ENCODE measurements at regions not wholly inside any gene's neighbourhood (a gene's known extent, or its start where the extent isn't known, plus 50 kb on each side); places are given as distances from the start of the nearest gene placed in this dataset.

DNA sequence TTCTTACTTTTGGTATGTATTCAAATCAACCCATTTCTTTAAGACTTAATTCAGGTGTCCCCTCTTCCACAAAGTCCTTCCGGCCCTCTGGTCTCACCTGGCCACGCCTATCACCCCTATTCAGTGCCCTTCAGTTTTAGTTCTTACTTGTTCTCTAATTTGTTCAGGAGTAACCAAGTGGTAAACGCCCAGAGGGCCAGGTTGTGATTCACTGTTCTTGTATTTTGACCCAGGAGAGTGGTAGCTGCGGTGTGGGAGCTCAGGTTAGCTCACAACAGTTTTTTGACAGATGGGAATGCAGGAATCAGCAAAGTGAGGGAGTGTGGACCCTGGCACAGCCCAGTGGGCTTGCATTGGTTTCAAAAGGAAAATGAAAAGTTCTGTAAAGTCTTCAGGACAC, 81.7 kb upstream of the RIPOR2 start:
- CTCF ChIA-PET, result interaction anchor here (0.6 to 1.5 kb wide), 17 partner anchors 10 to 585 kb away, joined by 3 to 11 read pairs (median 4); partner anchors contain the start of gene ARMH2
- DNase-seq (ENCODE audit: extremely low spot score), result no peak
- TF ChIP-seq NFRKB (IDR thresholded peaks at IDR 0.05) (no peak), FOXM1 (IDR thresholded peaks at IDR 0.05; ENCODE audit: borderline replicate concordance) (no peak), TARDBP (IDR thresholded peaks at IDR 0.05) (no peak), ARNT (IDR thresholded peaks at IDR 0.05) (no peak), ZNF384 (IDR thresholded peaks at IDR 0.05) (no peak), HDGF (IDR thresholded peaks at IDR 0.05; ENCODE audit: borderline replicate concordance) (no peak), ELF4 (IDR thresholded peaks at IDR 0.05) (no peak), SP1 (IDR thresholded peaks at IDR 0.05) (no peak), BHLHE40 (IDR thresholded peaks at IDR 0.05; ENCODE audit: borderline replicate concordance) (no peak), FOXK2 (IDR thresholded peaks at IDR 0.05) (no peak), SUZ12 (IDR thresholded peaks at IDR 0.05) (no peak)
- TF ChIP-seq, protein P1, sequence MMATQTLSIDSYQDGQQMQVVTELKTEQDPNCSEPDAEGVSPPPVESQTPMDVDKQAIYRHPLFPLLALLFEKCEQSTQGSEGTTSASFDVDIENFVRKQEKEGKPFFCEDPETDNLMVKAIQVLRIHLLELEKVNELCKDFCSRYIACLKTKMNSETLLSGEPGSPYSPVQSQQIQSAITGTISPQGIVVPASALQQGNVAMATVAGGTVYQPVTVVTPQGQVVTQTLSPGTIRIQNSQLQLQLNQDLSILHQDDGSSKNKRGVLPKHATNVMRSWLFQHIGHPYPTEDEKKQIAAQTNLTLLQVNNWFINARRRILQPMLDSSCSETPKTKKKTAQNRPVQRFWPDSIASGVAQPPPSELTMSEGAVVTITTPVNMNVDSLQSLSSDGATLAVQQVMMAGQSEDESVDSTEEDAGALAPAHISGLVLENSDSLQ (IDR thresholded peaks at IDR 0.05), result no peak
- POLR2A ChIA-PET, result no interaction called here

DNA sequence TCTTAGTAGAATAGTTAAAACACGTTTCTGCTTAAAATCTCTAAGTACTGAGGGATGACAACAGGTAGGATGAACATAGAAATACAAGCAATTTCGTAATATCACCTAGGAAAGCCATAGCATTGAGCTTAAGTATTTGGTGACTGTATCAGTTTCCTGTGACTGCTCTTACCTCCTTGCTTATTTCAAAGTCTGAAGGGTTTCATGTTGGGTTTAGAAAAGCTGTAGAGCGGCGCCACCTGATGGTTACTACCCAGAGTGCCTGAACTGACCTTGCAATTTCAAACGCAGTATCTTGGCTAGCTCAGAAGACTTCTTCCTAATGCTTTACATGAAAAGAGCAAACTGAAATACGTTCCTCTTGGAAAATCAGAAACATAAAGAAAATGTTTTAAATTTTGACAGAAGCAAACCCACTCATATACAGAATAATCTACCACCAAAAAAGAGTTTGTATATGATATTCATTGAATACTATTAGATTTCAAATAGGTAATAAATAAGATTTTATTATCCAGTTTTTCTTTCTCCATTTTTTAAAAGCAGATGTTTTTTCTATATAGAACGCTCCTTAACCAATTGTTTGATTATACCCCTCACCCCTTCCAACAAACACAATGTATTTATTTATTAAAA, 82.3 kb upstream of the RIPOR2 start:
- ChIA-PET POLR2A (no interaction called here), CTCF (interaction anchor here (0.6 to 1.5 kb wide), 19 partner anchors 10 to 586 kb away, joined by 3 to 11 read pairs (median 4); partner anchors contain the start of gene ARMH2)
- DNase-seq (ENCODE audit: extremely low spot score), result no peak
- no peak for TF ChIP-seq SUZ12 (IDR thresholded peaks at IDR 0.05)
- no peak for TF ChIP-seq L3MBTL2 (conservative IDR thresholded peaks at IDR 0.05)
- TF ChIP-seq LEF1 (IDR thresholded peaks at IDR 0.05; ENCODE audit: borderline replicate concordance), result no peak
- TF ChIP-seq, protein P1 (IDR thresholded peaks at IDR 0.05), result no peak
- no peak for TF ChIP-seq TARDBP (IDR thresholded peaks at IDR 0.05)
- no peak for TF ChIP-seq ZNF384 (IDR thresholded peaks at IDR 0.05)
- TF ChIP-seq ARNT (IDR thresholded peaks at IDR 0.05), result no peak
- no peak for TF ChIP-seq FOXA1 (IDR thresholded peaks at IDR 0.05)
- TF ChIP-seq NFRKB (IDR thresholded peaks at IDR 0.05), result no peak
- no peak for TF ChIP-seq HDGF (IDR thresholded peaks at IDR 0.05; ENCODE audit: borderline replicate concordance)
- no peak for TF ChIP-seq SP1 (IDR thresholded peaks at IDR 0.05)
- no peak for TF ChIP-seq ELF4 (IDR thresholded peaks at IDR 0.05)
- no peak for TF ChIP-seq FOXK2 (IDR thresholded peaks at IDR 0.05)
- TF ChIP-seq BHLHE40 (IDR thresholded peaks at IDR 0.05; ENCODE audit: borderline replicate concordance), result no peak
- TF ChIP-seq FOXM1 (IDR thresholded peaks at IDR 0.05; ENCODE audit: borderline replicate concordance), result no peak
- TF ChIP-seq CTBP1 (IDR thresholded peaks at IDR 0.05; ENCODE audit: borderline replicate concordance), result no peak

DNA sequence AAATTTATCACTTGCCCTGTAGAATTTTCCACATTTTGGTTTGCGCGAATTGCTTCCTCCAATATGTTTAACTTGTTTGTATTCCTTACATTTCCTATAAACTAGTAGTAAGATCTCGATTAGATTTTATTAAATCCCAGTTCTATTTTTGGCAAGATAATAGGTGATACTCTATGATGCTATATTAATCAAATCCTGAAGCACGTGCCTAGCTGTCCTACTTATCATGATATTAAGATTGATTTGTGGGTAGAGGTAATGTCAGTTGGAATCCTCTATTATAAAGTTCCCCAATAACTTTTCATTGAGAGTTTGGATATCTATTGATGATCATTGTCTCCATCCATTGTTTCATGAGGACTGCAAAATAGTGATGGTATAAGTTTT, 82.8 kb upstream of the RIPOR2 start:
- ChIA-PET POLR2A (no interaction called here), CTCF (interaction anchor here (0.7 to 1.5 kb wide), 14 partner anchors 12 to 586 kb away, joined by 3 to 5 read pairs (median 4); partner anchors contain the start of gene ARMH2)
- no peak for DNase-seq (ENCODE audit: extremely low spot score)
- no peak for TF ChIP-seq SP1 (IDR thresholded peaks at IDR 0.05)
- no peak for TF ChIP-seq HDGF (IDR thresholded peaks at IDR 0.05; ENCODE audit: borderline replicate concordance)
- no peak for TF ChIP-seq ARNT (IDR thresholded peaks at IDR 0.05)
- TF ChIP-seq, protein P1 (IDR thresholded peaks at IDR 0.05), result no peak
- TF ChIP-seq FOXM1 (IDR thresholded peaks at IDR 0.05; ENCODE audit: borderline replicate concordance), result no peak
- TF ChIP-seq LEF1 (IDR thresholded peaks at IDR 0.05; ENCODE audit: borderline replicate concordance), result no peak
- TF ChIP-seq ELF4 (IDR thresholded peaks at IDR 0.05), result no peak

DNA sequence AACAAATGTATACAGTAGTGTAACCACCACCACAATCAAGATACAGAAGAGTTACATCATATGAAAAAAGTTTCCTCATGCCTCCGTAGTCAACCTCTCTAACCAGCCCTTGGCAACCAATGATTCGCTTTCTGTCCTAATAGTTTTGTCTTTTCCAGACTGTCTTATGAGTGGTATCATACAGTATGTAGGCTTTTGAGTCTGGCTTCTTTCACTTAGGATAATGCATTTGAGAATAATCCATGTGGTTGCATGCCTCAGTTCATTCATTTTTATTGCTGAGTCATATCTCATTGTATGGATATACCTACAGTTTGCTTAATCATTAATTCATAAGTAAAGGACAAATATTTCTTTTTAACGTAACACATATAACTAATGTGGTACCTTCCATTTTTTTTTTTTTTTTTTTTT, 86.4 kb upstream of the RIPOR2 start:
- CTCF ChIA-PET, result no interaction called here
- TF ChIP-seq ELF4 (IDR thresholded peaks at IDR 0.05) (no peak), L3MBTL2 (conservative IDR thresholded peaks at IDR 0.05) (no peak), ZNF384 (IDR thresholded peaks at IDR 0.05) (peak; percentile 69)
- DNase-seq (ENCODE audit: extremely low spot score), result no peak
- POLR2A ChIA-PET, result no interaction called here

DNA sequence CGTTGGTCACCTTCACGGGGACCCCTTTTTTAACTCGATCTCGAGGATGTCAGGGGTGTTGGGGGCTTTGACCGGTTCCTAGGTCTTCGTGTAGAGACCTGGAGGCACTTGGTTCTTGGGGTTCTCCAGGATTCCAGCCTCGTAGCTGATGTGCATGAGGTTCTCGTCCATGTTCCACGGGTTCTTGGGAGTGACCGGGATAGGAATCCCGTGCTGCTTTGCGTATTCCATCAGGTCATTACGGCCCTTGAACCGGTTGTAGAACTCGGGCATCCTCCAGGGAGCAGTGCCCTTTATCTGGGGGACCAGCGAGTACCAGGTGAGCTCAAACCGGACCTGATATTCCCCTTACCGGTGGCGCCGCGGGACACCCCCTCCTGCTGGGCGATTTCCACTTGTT, 88.0 kb upstream of the RIPOR2 start:
- TF ChIP-seq TARDBP (IDR thresholded peaks at IDR 0.05) (no peak), FOXA1 (IDR thresholded peaks at IDR 0.05) (no peak), ARNT (IDR thresholded peaks at IDR 0.05) (no peak), FOXM1 (IDR thresholded peaks at IDR 0.05; ENCODE audit: borderline replicate concordance) (no peak), BHLHE40 (IDR thresholded peaks at IDR 0.05; ENCODE audit: borderline replicate concordance) (no peak), ELF4 (IDR thresholded peaks at IDR 0.05) (no peak), FOXK2 (IDR thresholded peaks at IDR 0.05) (no peak), CTBP1 (IDR thresholded peaks at IDR 0.05; ENCODE audit: borderline replicate concordance) (no peak), SUZ12 (IDR thresholded peaks at IDR 0.05) (no peak), L3MBTL2 (conservative IDR thresholded peaks at IDR 0.05) (no peak), ZNF384 (IDR thresholded peaks at IDR 0.05) (no peak)
- TF ChIP-seq, protein P1 (IDR thresholded peaks at IDR 0.05), result no peak
- DNase-seq (ENCODE audit: extremely low spot score), result no peak
- ChIA-PET POLR2A (no interaction called here), CTCF (interaction anchor here (0.6 kb wide), 1 partner anchor 532 kb away, joined by 4 read pairs; no protein-coding TSS in a partner anchor)

DNA sequence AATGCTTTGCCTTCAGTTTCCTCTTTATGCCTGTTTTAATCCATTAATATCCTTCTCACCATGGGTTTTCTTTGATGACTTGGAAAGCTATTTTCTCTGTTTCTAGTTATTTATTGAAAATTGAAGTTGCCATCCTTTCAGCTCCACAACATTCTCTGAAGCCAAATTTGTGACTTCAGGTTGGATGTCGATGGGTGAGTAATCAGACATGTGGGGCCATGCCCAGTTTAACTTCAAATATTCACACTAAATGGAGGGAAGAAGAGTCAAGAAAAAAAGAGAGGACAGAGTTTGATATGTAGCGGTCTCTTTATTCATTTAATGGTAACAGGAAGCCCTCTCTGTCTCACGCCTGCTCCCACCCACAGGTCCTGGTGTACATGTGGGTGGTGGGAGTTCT, 89.1 kb upstream of the RIPOR2 start:
- ChIA-PET POLR2A (no interaction called here), CTCF (no interaction called here)
- no peak for TF ChIP-seq FOXA1 (IDR thresholded peaks at IDR 0.05)
- no peak for TF ChIP-seq FOXM1 (IDR thresholded peaks at IDR 0.05; ENCODE audit: borderline replicate concordance)
- TF ChIP-seq, protein P1 (IDR thresholded peaks at IDR 0.05), result no peak
- TF ChIP-seq CTBP1 (IDR thresholded peaks at IDR 0.05; ENCODE audit: borderline replicate concordance), result no peak
- TF ChIP-seq SUZ12 (IDR thresholded peaks at IDR 0.05), result no peak
- TF ChIP-seq LEF1 (IDR thresholded peaks at IDR 0.05; ENCODE audit: borderline replicate concordance), result no peak
- no peak for TF ChIP-seq ZNF384 (IDR thresholded peaks at IDR 0.05)
- no peak for TF ChIP-seq SP1 (IDR thresholded peaks at IDR 0.05)
- TF ChIP-seq HDGF (IDR thresholded peaks at IDR 0.05; ENCODE audit: borderline replicate concordance), result no peak
- DNase-seq (ENCODE audit: extremely low spot score), result no peak
